Prostate gland (tissue), 2 donors: ENCODE measurements at regions not wholly inside any gene's neighbourhood (a gene's known extent, or its start where the extent isn't known, plus 50 kb on each side); places are given as distances from the start of the nearest gene placed in this dataset.

Experiments
- POLR2A ChIP-seq: fragments of 450-650 bp; IDR thresholded peaks from one replicate; pipeline ENCODE4 v1.6.1; 2016; ENCODE audit warnings: antibody characterized with exemption, mild to moderate bottlenecking
- POLR2AphosphoS5 ChIP-seq: sonication (generic); formaldehyde crosslinking; IDR thresholded peaks from one replicate; pipeline ENCODE4 v1.6.1; 2017; ENCODE audit warnings: antibody characterized with exemption
- TF ChIP-seq, protein P1 (sequence below), 4 experiments: fragments of 200-600 bp in 2 of 4; fragments of 450-650 bp in 2 of 4; sonication (generic) in 2 of 4; IDR thresholded peaks; 1 replicate in 3 of 4; 2 replicates in 1 of 4; pipeline ENCODE4 v1.5.1; 2016 to 2019; ENCODE audit warnings: antibody characterized with exemption in 4 of 4, mild to moderate bottlenecking in 2 of 4, moderate library complexity in 2 of 4

GRCh38 chr2:126429103-126429502 is 226.9 kb upstream of the GYPC start:
- no peak for TF ChIP-seq POLR2A
- TF ChIP-seq, protein P1, sequence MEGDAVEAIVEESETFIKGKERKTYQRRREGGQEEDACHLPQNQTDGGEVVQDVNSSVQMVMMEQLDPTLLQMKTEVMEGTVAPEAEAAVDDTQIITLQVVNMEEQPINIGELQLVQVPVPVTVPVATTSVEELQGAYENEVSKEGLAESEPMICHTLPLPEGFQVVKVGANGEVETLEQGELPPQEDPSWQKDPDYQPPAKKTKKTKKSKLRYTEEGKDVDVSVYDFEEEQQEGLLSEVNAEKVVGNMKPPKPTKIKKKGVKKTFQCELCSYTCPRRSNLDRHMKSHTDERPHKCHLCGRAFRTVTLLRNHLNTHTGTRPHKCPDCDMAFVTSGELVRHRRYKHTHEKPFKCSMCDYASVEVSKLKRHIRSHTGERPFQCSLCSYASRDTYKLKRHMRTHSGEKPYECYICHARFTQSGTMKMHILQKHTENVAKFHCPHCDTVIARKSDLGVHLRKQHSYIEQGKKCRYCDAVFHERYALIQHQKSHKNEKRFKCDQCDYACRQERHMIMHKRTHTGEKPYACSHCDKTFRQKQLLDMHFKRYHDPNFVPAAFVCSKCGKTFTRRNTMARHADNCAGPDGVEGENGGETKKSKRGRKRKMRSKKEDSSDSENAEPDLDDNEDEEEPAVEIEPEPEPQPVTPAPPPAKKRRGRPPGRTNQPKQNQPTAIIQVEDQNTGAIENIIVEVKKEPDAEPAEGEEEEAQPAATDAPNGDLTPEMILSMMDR (IDR thresholded peaks at IDR 0.05): no peak
- no peak for TF ChIP-seq POLR2AphosphoS5
